ENCODE measurements at regions not wholly inside any gene's neighbourhood (a gene's known extent, or its start where the extent isn't known, plus 50 kb on each side); places are given as distances from the start of the nearest gene placed in this dataset.
"Not testable (repeated sequence)": the region's sequence is repeated elsewhere in the genome, so short reads cannot be mapped to it uniquely, and the experiment has no call there.

- not testable (repeated sequence) for H3K79me1 ChIP-seq (ENCODE audit: insufficient read depth, low read depth, low read length, poor library complexity, severe bottlenecking); H3T11ph ChIP-seq (ENCODE audit: low read length); H3K27me3 Mint-ChIP-seq (ENCODE audit: low read depth); H2BK12ac ChIP-seq (ENCODE audit: insufficient read length, low read depth, low read length); H3K23me2 ChIP-seq (ENCODE audit: insufficient read length, low read depth, low read length, poor library complexity, severe bottlenecking); H3K4me1 ChIP-seq (ENCODE audit: insufficient read depth, low read length); H4K20me1 ChIP-seq (ENCODE audit: control insufficient read depth, insufficient read depth, insufficient read length); H4K5ac ChIP-seq (ENCODE audit: insufficient read length, low read depth, low read length); H3K9me3 Mint-ChIP-seq; H3K23ac ChIP-seq (ENCODE audit: insufficient read length, low read depth, low read length); H3K27me3 ChIP-seq (ENCODE audit: insufficient read depth, low read length); H2AK5ac ChIP-seq (ENCODE audit: insufficient read length, low read length); H2AFZ ChIP-seq (ENCODE audit: low read length); H3K4ac ChIP-seq (ENCODE audit: low read depth, low read length); H2BK5ac ChIP-seq (ENCODE audit: insufficient read length, low read length); H4K8ac ChIP-seq (replicated peaks; ENCODE audit: insufficient read length, low read depth, low read length); H2BK15ac ChIP-seq (ENCODE audit: low read depth, low read length); H3K18ac ChIP-seq (ENCODE audit: insufficient read length, low read depth, low read length); H3K79me2 ChIP-seq (ENCODE audit: insufficient read depth, low read length); DNase-seq; H3K9me3 ChIP-seq (ENCODE audit: control insufficient read depth, low read depth, low read length); H2BK20ac ChIP-seq (ENCODE audit: low read depth, low read length, poor library complexity, severe bottlenecking); H3K14ac ChIP-seq (ENCODE audit: insufficient read depth, low read length); H3K56ac ChIP-seq (ENCODE audit: insufficient read length, low read depth, low read length); H3K9ac ChIP-seq (ENCODE audit: extremely low read depth, insufficient read length, low read length); H3K27ac ChIP-seq (ENCODE audit: insufficient read length, low read depth, low read length); H4K91ac ChIP-seq (ENCODE audit: insufficient read length, low read depth, low read length); H2BK120ac ChIP-seq (ENCODE audit: low read depth, low read length, poor library complexity, severe bottlenecking); H3K4me2 ChIP-seq (ENCODE audit: insufficient read depth, insufficient read length, low read length); H3K36me3 Mint-ChIP-seq (ENCODE audit: insufficient read depth in 1 of 3, low read depth in 3 of 3)
- Mint-ChIP-seq H3K27ac (0 out of 7 replicates have a peak overlapping the region, but pooled peaks of 1 of the 3 experiments have one; percentile 7), H3K4me3 (peak overlapping the region in 1 of 2 experiments; percentile 40; a peak in 1 of 5 replicates), H3K4me1 (peaks cover 17 to 26% of the 10 kb centered on the region in 2 experiments)
- TF ChIP-seq CTCF (conservative IDR thresholded peaks at IDR 0.05): peak; percentile 67
- no CpG with 5 or more reads among the region's 11 CpGs for WGBS (ENCODE audit: extremely low coverage, insufficient read length, low lambda C conversion rate)
Measured at GRCh38 chr7:6930787-6931186, 104.7 kb upstream of the CCZ1B start.

GRCh38 chr7:6931456-6931855 is 105.4 kb upstream of the CCZ1B start:
- H2AFZ ChIP-seq (ENCODE audit: low read length); H3K4ac ChIP-seq (ENCODE audit: low read depth, low read length); H4K91ac ChIP-seq (ENCODE audit: insufficient read length, low read depth, low read length); H3K4me2 ChIP-seq (ENCODE audit: insufficient read depth, insufficient read length, low read length); H4K20me1 ChIP-seq (ENCODE audit: control insufficient read depth, insufficient read depth, insufficient read length); H2BK120ac ChIP-seq (ENCODE audit: low read depth, low read length, poor library complexity, severe bottlenecking); H2BK5ac ChIP-seq (ENCODE audit: insufficient read length, low read length); H3K9me3 ChIP-seq (ENCODE audit: control insufficient read depth, low read depth, low read length); H3K27me3 ChIP-seq (ENCODE audit: insufficient read depth, low read length); H3K27ac Mint-ChIP-seq; H3K23ac ChIP-seq (ENCODE audit: insufficient read length, low read depth, low read length); H3K14ac ChIP-seq (ENCODE audit: insufficient read depth, low read length); H3K56ac ChIP-seq (ENCODE audit: insufficient read length, low read depth, low read length); H4K5ac ChIP-seq (ENCODE audit: insufficient read length, low read depth, low read length); H3T11ph ChIP-seq (ENCODE audit: low read length); H2BK15ac ChIP-seq (ENCODE audit: low read depth, low read length); H3K9ac ChIP-seq (ENCODE audit: extremely low read depth, insufficient read length, low read length); H2BK12ac ChIP-seq (ENCODE audit: insufficient read length, low read depth, low read length); H3K27me3 Mint-ChIP-seq (ENCODE audit: low read depth); H3K18ac ChIP-seq (ENCODE audit: insufficient read length, low read depth, low read length); H3K4me3 Mint-ChIP-seq; H3K27ac ChIP-seq (ENCODE audit: insufficient read length, low read depth, low read length); H3K36me3 Mint-ChIP-seq (ENCODE audit: insufficient read depth in 1 of 3, low read depth in 3 of 3); H3K79me1 ChIP-seq (ENCODE audit: insufficient read depth, low read depth, low read length, poor library complexity, severe bottlenecking); H4K8ac ChIP-seq (replicated peaks; ENCODE audit: insufficient read length, low read depth, low read length); H3K23me2 ChIP-seq (ENCODE audit: insufficient read length, low read depth, low read length, poor library complexity, severe bottlenecking); H3K79me2 ChIP-seq (ENCODE audit: insufficient read depth, low read length); DNase-seq; H3K4me1 ChIP-seq (ENCODE audit: insufficient read depth, low read length); H3K9me3 Mint-ChIP-seq; H2AK5ac ChIP-seq (ENCODE audit: insufficient read length, low read length); H2BK20ac ChIP-seq (ENCODE audit: low read depth, low read length, poor library complexity, severe bottlenecking): not testable (repeated sequence)
- H3K4me1 Mint-ChIP-seq: peaks cover 17 to 24% of the 10 kb centered on the region in 2 experiments
- no CpG with 5 or more reads among the region's 7 CpGs for WGBS (ENCODE audit: extremely low coverage, insufficient read length, low lambda C conversion rate)
